ENCODE measurements at regions not wholly inside any gene's neighbourhood (a gene's known extent, or its start where the extent isn't known, plus 50 kb on each side); places are given as distances from the start of the nearest gene placed in this dataset.

DNA sequence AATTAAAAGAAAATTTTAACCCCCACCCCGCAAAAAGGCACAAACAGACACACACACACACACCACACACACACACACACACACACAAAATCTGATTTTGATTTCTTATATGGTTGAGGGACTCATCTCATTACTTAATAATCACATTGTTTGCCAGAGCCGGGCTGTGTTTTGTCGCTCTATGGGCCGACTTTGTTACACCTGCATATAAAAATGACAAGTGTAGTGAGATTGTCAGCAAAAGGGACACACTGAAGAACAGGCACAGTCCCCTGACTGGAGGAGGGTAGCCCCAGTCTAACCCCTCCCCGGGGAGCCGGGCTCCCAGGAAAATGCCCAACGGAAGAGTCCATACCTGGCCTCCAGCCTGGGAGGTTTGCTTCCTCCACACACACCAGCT is 221.6 kb downstream of the ENGASE start:
- Histone ChIP-seq H3K9ac (ENCODE audit: low read length) (no peak overlapping the region), H3K36me3 (ENCODE audit: control insufficient read depth in 1 of 2, insufficient read depth in 2 of 2, low read length in 2 of 2) (no peaks in the 10 kb centered on the region), H2AFZ (ENCODE audit: low read depth, low read length, poor library complexity, severe bottlenecking) (no peak overlapping the region), H4K20me1 (ENCODE audit: insufficient read depth) (no peaks in the 10 kb centered on the region), H3K79me2 (ENCODE audit: insufficient read depth, low read length) (no peaks in the 10 kb centered on the region), H3K27ac (ENCODE audit: low read depth, low read length) (no peak overlapping the region), H3K4me3 (replicated peaks in 1 of 2; ENCODE audit: low read depth in 1 of 2, low read length in 2 of 2) (no peak overlapping the region), H3K9me3 (ENCODE audit: control insufficient read depth in 1 of 2, insufficient read depth in 1 of 2, low read depth in 1 of 2, low read length in 2 of 2) (no peaks in the 10 kb centered on the region), H3K4me1 (ENCODE audit: control insufficient read depth in 1 of 2, insufficient read depth in 2 of 2, low read length in 2 of 2) (no peaks in the 10 kb centered on the region), H3K27me3 (ENCODE audit: insufficient read depth, low read length) (peaks cover 87% of the 10 kb centered on the region), H3K9me2 (ENCODE audit: insufficient read depth) (no peaks in the 10 kb centered on the region), H3K4me2 (ENCODE audit: low read length) (no peak overlapping the region)
- ATAC-seq (no peak), DNase-seq (ENCODE audit: low read depth, low spot score) (no peak)
- ChIA-PET POLR2A (no interaction called here), RAD21 (ENCODE audit: low non-redundant PET in 1 of 2, low total read pairs in 2 of 2, uncharacterized antibody in 2 of 2, unreplicated experiment in 2 of 2) (no interaction called here), CTCF (no interaction called here)
- intact Hi-C loops (cut with micrococcal nuclease): no loop called here
- TF ChIP-seq SP1 (IDR thresholded peaks at IDR 0.05; ENCODE audit: low read depth) (no peak), EZH2 (IDR thresholded peaks at IDR 0.05) (peak; percentile 100; the same call in 1 of the 2 replicates)
- no TSS peak for BruUV-seq (replicated peaks)

DNA sequence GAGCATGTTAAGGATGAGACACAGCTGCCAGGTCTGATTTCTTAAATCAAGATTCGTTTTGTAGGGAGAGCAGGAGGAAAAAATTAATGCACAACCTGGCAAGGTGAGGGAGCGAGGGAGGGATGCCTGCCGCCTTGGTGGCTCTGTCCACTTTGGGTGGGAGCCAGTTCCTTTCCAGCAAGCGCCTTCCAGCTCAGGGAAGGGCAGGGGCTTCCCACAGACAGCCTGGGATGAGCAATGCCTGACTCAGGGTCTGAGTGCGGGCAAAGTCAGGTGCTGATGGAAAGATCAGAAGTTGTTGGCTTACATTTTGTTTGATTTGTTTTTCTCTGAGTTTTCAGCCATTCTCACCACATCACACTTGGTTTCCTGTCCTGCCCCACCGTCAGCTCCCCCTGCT is 220.7 kb downstream of the ENGASE start:
- Histone ChIP-seq H3K9me3 (ENCODE audit: control insufficient read depth in 1 of 2, insufficient read depth in 1 of 2, low read depth in 1 of 2, low read length in 2 of 2) (no peaks in the 10 kb centered on the region), H3K79me2 (ENCODE audit: insufficient read depth, low read length) (no peaks in the 10 kb centered on the region), H3K4me3 (replicated peaks in 1 of 2; ENCODE audit: low read depth in 1 of 2, low read length in 2 of 2) (no peak overlapping the region), H3K4me1 (ENCODE audit: control insufficient read depth in 1 of 2, insufficient read depth in 2 of 2, low read length in 2 of 2) (no peaks in the 10 kb centered on the region), H3K4me2 (ENCODE audit: low read length) (no peak overlapping the region), H4K20me1 (ENCODE audit: insufficient read depth) (no peaks in the 10 kb centered on the region), H3K27ac (ENCODE audit: low read depth, low read length) (no peak overlapping the region), H3K27me3 (ENCODE audit: insufficient read depth, low read length) (peaks cover 87% of the 10 kb centered on the region), H3K36me3 (ENCODE audit: control insufficient read depth in 1 of 2, insufficient read depth in 2 of 2, low read length in 2 of 2) (no peaks in the 10 kb centered on the region), H3K9me2 (ENCODE audit: insufficient read depth) (no peaks in the 10 kb centered on the region), H2AFZ (ENCODE audit: low read depth, low read length, poor library complexity, severe bottlenecking) (no peak overlapping the region), H3K9ac (ENCODE audit: low read length) (no peak overlapping the region)
- TF ChIP-seq, protein P1, sequence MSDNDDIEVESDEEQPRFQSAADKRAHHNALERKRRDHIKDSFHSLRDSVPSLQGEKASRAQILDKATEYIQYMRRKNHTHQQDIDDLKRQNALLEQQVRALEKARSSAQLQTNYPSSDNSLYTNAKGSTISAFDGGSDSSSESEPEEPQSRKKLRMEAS (IDR thresholded peaks at IDR 0.05): no peak
- no peak for TF ChIP-seq EZH2 (IDR thresholded peaks at IDR 0.05)
- TF ChIP-seq, protein P2, sequence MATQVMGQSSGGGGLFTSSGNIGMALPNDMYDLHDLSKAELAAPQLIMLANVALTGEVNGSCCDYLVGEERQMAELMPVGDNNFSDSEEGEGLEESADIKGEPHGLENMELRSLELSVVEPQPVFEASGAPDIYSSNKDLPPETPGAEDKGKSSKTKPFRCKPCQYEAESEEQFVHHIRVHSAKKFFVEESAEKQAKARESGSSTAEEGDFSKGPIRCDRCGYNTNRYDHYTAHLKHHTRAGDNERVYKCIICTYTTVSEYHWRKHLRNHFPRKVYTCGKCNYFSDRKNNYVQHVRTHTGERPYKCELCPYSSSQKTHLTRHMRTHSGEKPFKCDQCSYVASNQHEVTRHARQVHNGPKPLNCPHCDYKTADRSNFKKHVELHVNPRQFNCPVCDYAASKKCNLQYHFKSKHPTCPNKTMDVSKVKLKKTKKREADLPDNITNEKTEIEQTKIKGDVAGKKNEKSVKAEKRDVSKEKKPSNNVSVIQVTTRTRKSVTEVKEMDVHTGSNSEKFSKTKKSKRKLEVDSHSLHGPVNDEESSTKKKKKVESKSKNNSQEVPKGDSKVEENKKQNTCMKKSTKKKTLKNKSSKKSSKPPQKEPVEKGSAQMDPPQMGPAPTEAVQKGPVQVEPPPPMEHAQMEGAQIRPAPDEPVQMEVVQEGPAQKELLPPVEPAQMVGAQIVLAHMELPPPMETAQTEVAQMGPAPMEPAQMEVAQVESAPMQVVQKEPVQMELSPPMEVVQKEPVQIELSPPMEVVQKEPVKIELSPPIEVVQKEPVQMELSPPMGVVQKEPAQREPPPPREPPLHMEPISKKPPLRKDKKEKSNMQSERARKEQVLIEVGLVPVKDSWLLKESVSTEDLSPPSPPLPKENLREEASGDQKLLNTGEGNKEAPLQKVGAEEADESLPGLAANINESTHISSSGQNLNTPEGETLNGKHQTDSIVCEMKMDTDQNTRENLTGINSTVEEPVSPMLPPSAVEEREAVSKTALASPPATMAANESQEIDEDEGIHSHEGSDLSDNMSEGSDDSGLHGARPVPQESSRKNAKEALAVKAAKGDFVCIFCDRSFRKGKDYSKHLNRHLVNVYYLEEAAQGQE (IDR thresholded peaks at IDR 0.05; ENCODE audit: low read depth): 0 out of 2 replicates have a peak, but pooled peaks have one; percentile 7
- POLR2A ChIA-PET: no interaction called here
- RAD21 ChIA-PET (ENCODE audit: low non-redundant PET in 1 of 2, low total read pairs in 2 of 2, uncharacterized antibody in 2 of 2, unreplicated experiment in 2 of 2): no interaction called here
- intact Hi-C loops (cut with micrococcal nuclease): no loop called here
- BruUV-seq (replicated peaks): no TSS peak
- CTCF ChIA-PET: interaction anchor here (1.8 kb wide), 1 partner anchor 104 kb away, joined by 4 read pairs; no protein-coding TSS in a partner anchor
- ATAC-seq: no peak
- DNase-seq (ENCODE audit: low read depth, low spot score): no peak
